A549 (cell line): ENCODE measurements at regions not wholly inside any gene's neighbourhood (a gene's known extent, or its start where the extent isn't known, plus 50 kb on each side); places are given as distances from the start of the nearest gene placed in this dataset.

Source experiments
- ATAC-seq, 2 experiments: fragments of 200-7000 bp in 1 of 2; fragments of >200 bp in 1 of 2; cut with Nextera tagmentation in 1 of 2; cut with Tn5 transposase in 1 of 2; 3 replicates each; pipeline versions ENCODE4 v1.8.0 to v1.9.1; 2018 to 2020; ENCODE audit warnings: mild to moderate bottlenecking in 1 of 2, moderate library complexity in 1 of 2
- CTCF ChIA-PET: fragments of 300-600 bp; sonication (Branson Sonifier 250); formaldehyde crosslinking; extraction: SDS; loops from one replicate; lab custom pipeline; 2021; ENCODE audit warnings: antibody characterized with exemption, inconsistent platforms; lab: Yijun Ruan, JAX
- POLR2A ChIA-PET: fragments of 350-600 bp; formaldehyde crosslinking; extraction: SDS; loops from one replicate; lab custom pipeline; 2021; ENCODE audit warnings: antibody characterized with exemption, inconsistent platforms; lab: Yijun Ruan, JAX
- DNase-seq, 2 experiments: peaks; one replicate each; pipeline versions ENCODE4 v3.0.0 to v3.0.0-alpha.2; 2011 to 2016; ENCODE audit warnings: low read depth in 1 of 2, low spot score in 1 of 2
- FAIRE-seq: peaks from 2 replicates; lab custom pipeline; 2011; peaks lifted over from hg19 to GRCh38; lab: Jason Lieb, UNC
- H3K27ac ChIP-seq, 2 experiments: fragments of >200 bp; sonication (Bioruptor Twin); formaldehyde crosslinking; 3 replicates each; pipeline ENCODE4 v1.5.1; 2016 to 2017
- H3K4me1 ChIP-seq: fragments of >200 bp; sonication (Bioruptor Twin); formaldehyde crosslinking; 3 replicates; pipeline ENCODE4 v1.6.1; 2016
- H3K4me2 ChIP-seq: fragments of >200 bp; sonication (Bioruptor Twin); formaldehyde crosslinking; 3 replicates; pipeline ENCODE4 v1.6.1; 2016
- H3K4me3 ChIP-seq: fragments of >200 bp; sonication (Bioruptor Twin); formaldehyde crosslinking; 3 replicates; pipeline ENCODE4 v1.5.1; 2016
- H3K9me3 ChIP-seq: fragments of >200 bp; sonication (Bioruptor Twin); formaldehyde crosslinking; 3 replicates; pipeline ENCODE4 v1.6.1; 2016
- ATOH8 ChIP-seq: fragments of 250-450 bp; sonication (Bioruptor Pico); IDR thresholded peaks from 2 replicates; pipeline ENCODE4 v1.5.0; 2020; ENCODE audit warnings: low read depth, mild to moderate bottlenecking, moderate library complexity
- CBX8 ChIP-seq: fragments of 200-600 bp; sonication (generic); IDR thresholded peaks from 2 replicates; pipeline ENCODE4 v1.6.1; 2016
- CHD2 ChIP-seq: fragments of 150-350 bp; IDR thresholded peaks from 2 replicates; pipeline ENCODE4 v1.6.1; 2014; ENCODE audit warnings: low read length; ENCODE audit not compliant: partially characterized antibody
- CHD4 ChIP-seq: fragments of 200-600 bp; sonication (generic); IDR thresholded peaks from 2 replicates; pipeline ENCODE4 v1.6.1; 2016; ENCODE audit warnings: antibody characterized with exemption, mild to moderate bottlenecking, borderline replicate concordance
- EHF ChIP-seq: fragments of 250-450 bp; sonication (Bioruptor Pico); IDR thresholded peaks from 2 replicates; pipeline ENCODE4 v1.5.0; 2020; ENCODE audit warnings: mild to moderate bottlenecking
- EHMT2 ChIP-seq: fragments of 200-600 bp; sonication (generic); IDR thresholded peaks from 2 replicates; pipeline ENCODE4 v1.6.1; 2016; ENCODE audit warnings: antibody characterized with exemption, low read depth, mild to moderate bottlenecking, moderate library complexity
- ELK1 ChIP-seq: fragments of 150-350 bp; IDR thresholded peaks from 2 replicates; pipeline ENCODE4 v1.6.1; 2014; ENCODE audit warnings: low read depth, mild to moderate bottlenecking, low read length
- FOSB ChIP-seq: fragments of 250-450 bp; sonication (Bioruptor Pico); IDR thresholded peaks from 2 replicates; pipeline ENCODE4 v1.5.0; 2020; ENCODE audit warnings: mild to moderate bottlenecking, moderate library complexity
- FOSL2 ChIP-seq, 2 experiments: fragments of 450-650 bp in 1 of 2; fragments of >200 bp in 1 of 2; sonication (Bioruptor Twin) in 1 of 2; formaldehyde crosslinking; IDR thresholded peaks; 2 replicates each; pipeline versions ENCODE4 v1.5.0 to v1.6.1; 2016 to 2020; ENCODE audit warnings: mild to moderate bottlenecking in 1 of 2, moderate library complexity in 1 of 2
- HDAC2 ChIP-seq: fragments of 200-600 bp; sonication (generic); IDR thresholded peaks from 2 replicates; pipeline ENCODE4 v1.6.1; 2016
- HEYL ChIP-seq: fragments of 250-450 bp; sonication (Bioruptor Pico); IDR thresholded peaks from 2 replicates; pipeline ENCODE4 v1.8.0; 2021; ENCODE audit warnings: mild to moderate bottlenecking, moderate library complexity
- HMGXB4 ChIP-seq: fragments of 250-450 bp; sonication (Bioruptor Pico); IDR thresholded peaks from 2 replicates; pipeline ENCODE4 v1.5.0; 2021; ENCODE audit warnings: mild to moderate bottlenecking, moderate library complexity, borderline replicate concordance
- HOXB5 ChIP-seq: fragments of 250-450 bp; sonication (Bioruptor Pico); IDR thresholded peaks from 2 replicates; pipeline ENCODE4 v1.5.0; 2020; ENCODE audit warnings: mild to moderate bottlenecking, moderate library complexity
- NFE2L2 ChIP-seq: fragments of 150-350 bp; conservative IDR thresholded peaks from 2 replicates; pipeline ENCODE4 v1.6.1; 2014; ENCODE audit warnings: low read length
- NPAS2 ChIP-seq: fragments of 250-450 bp; sonication (Bioruptor Pico); IDR thresholded peaks from 2 replicates; pipeline ENCODE4 v1.8.0; 2022; ENCODE audit warnings: mild to moderate bottlenecking, moderate library complexity, borderline replicate concordance
- PBX3 ChIP-seq: IDR thresholded peaks from 2 replicates; pipeline ENCODE4 v1.6.1; 2012
- PHF8 ChIP-seq: fragments of 200-600 bp; sonication (generic); IDR thresholded peaks from 2 replicates; pipeline ENCODE4 v1.6.1; 2016; ENCODE audit warnings: low read depth, mild to moderate bottlenecking, antibody characterized with exemption, moderate library complexity, borderline replicate concordance
- POLR2A ChIP-seq: IDR thresholded peaks from 2 replicates; pipeline ENCODE4 v1.6.1; 2012; ENCODE audit warnings: mild to moderate bottlenecking, low read length
- RARB ChIP-seq: fragments of 250-450 bp; sonication (Bioruptor Pico); IDR thresholded peaks from 2 replicates; pipeline ENCODE4 v1.8.0; 2021; ENCODE audit warnings: mild to moderate bottlenecking, moderate library complexity
- RCOR1 ChIP-seq: fragments of 150-350 bp; IDR thresholded peaks from 2 replicates; pipeline ENCODE4 v1.6.1; 2014; ENCODE audit warnings: antibody characterized with exemption, low read length, low read depth
- RNF2 ChIP-seq: fragments of 200-600 bp; sonication (generic); IDR thresholded peaks from 2 replicates; pipeline ENCODE4 v1.6.1; 2016; ENCODE audit warnings: low read depth, mild to moderate bottlenecking, antibody characterized with exemption, moderate library complexity, borderline replicate concordance
- ZFP36 ChIP-seq: fragments of 450-650 bp; IDR thresholded peaks from 2 replicates; pipeline ENCODE4 v1.6.1; 2014; ENCODE audit warnings: borderline replicate concordance; ENCODE audit not compliant: partially characterized antibody
- ZNF302 ChIP-seq: fragments of 250-450 bp; sonication (Bioruptor Pico); IDR thresholded peaks from 2 replicates; pipeline ENCODE4 v1.9.0; 2021; ENCODE audit warnings: inconsistent platforms, mild to moderate bottlenecking, moderate library complexity
- ZSCAN20 ChIP-seq: fragments of 250-450 bp; sonication (Bioruptor Pico); IDR thresholded peaks from 2 replicates; pipeline ENCODE4 v1.8.0; 2022; ENCODE audit warnings: mild to moderate bottlenecking, moderate library complexity
- WGBS: methylation state at CpG from one replicate; pipeline ENCODE4 v1.1.6; 2017; ENCODE audit errors: missing lambda C conversion rate; 5-methylcytosine and 5-hydroxymethylcytosine counted together

GRCh38 chr11:113574586-113574985 is 99.4 kb upstream of the DRD2 start:
- DNase-seq = no peak
- no peak for FAIRE-seq
- 39% methylated on average over 2 of the region's 2 CpGs for WGBS
- no peak for TF ChIP-seq FOSB (CRISPR knock-in tag)
- TF ChIP-seq ZFP36 = no peak
- no peak for TF ChIP-seq ELK1
- no peak for TF ChIP-seq EHF (CRISPR knock-in tag)
- no peak for TF ChIP-seq CHD4
- TF ChIP-seq PBX3 = no peak
- no peak for TF ChIP-seq HDAC2
- no peak for TF ChIP-seq CHD2
- no peak for TF ChIP-seq ATOH8 (CRISPR knock-in tag)
- no peak for TF ChIP-seq RCOR1
- TF ChIP-seq POLR2A = no peak
- no peak for TF ChIP-seq PHF8
- TF ChIP-seq EHMT2 = no peak
- TF ChIP-seq RNF2 = no peak
- H3K4me3 ChIP-seq = no peak overlapping the region
- H3K27ac ChIP-seq = no peak overlapping the region
- no peak for ATAC-seq
- no peak overlapping the region for H3K4me2 ChIP-seq
- no peaks in the 10 kb centered on the region for H3K9me3 ChIP-seq
- POLR2A ChIA-PET = no interaction called here
- CTCF ChIA-PET = no interaction called here
- H3K4me1 ChIP-seq = no peaks in the 10 kb centered on the region

- H3K4me2 ChIP-seq = no peak overlapping the region
- H3K4me3 ChIP-seq = no peak overlapping the region
- H3K9me3 ChIP-seq = no peaks in the 10 kb centered on the region
- ATAC-seq (no peak), DNase-seq (no peak), FAIRE-seq (no peak)
- 42% methylated on average over 4 of the region's 4 CpGs for WGBS
- H3K4me1 ChIP-seq = no peaks in the 10 kb centered on the region
- CTCF ChIA-PET = no interaction called here
- POLR2A ChIA-PET = no interaction called here
- no peak overlapping the region for H3K27ac ChIP-seq
- no peak for TF ChIP-seq HEYL (CRISPR knock-in tag)
- TF ChIP-seq, all 56 proteins: peak for 0
Observed at GRCh38 chr11:113574171-113574570, 99.0 kb upstream of the DRD2 start.

- no peak for FAIRE-seq
- no peaks in the 10 kb centered on the region for H3K9me3 ChIP-seq
- WGBS = 71% methylated on average over 4 of the region's 4 CpGs
- ATAC-seq = no peak
- H3K27ac ChIP-seq = no peak overlapping the region
- no peak for DNase-seq
- ChIA-PET CTCF (no interaction called here), POLR2A (no interaction called here)
- no peak overlapping the region for H3K4me2 ChIP-seq
- H3K4me3 ChIP-seq = no peak overlapping the region
- TF ChIP-seq HMGXB4 (CRISPR knock-in tag) (no peak), NPAS2 (CRISPR knock-in tag) (no peak), FOSL2 (IDR thresholded peaks at IDR 0.05) (no peak), FOSL2 (CRISPR knock-in tag; IDR thresholded peaks at IDR 0.05) (no peak), HOXB5 (CRISPR knock-in tag) (no peak), ZNF302 (no peak), ZFP36 (no peak), NFE2L2 (no peak), CHD2 (no peak), HEYL (CRISPR knock-in tag) (no peak), CBX8 (no peak), ZSCAN20 (CRISPR knock-in tag) (no peak), RARB (CRISPR knock-in tag) (no peak)
- no peaks in the 10 kb centered on the region for H3K4me1 ChIP-seq
Observed at GRCh38 chr11:113572136-113572735, 97.0 kb upstream of the DRD2 start.
